Fibroblast of skin of abdomen (primary cell): ENCODE measurements at regions not wholly inside any gene's neighbourhood (a gene's known extent, or its start where the extent isn't known, plus 50 kb on each side); places are given as distances from the start of the nearest gene placed in this dataset.

Source experiments
- DNase-seq: peaks from one replicate; pipeline ENCODE4 v3.0.0-alpha.2; 2013

DNA sequence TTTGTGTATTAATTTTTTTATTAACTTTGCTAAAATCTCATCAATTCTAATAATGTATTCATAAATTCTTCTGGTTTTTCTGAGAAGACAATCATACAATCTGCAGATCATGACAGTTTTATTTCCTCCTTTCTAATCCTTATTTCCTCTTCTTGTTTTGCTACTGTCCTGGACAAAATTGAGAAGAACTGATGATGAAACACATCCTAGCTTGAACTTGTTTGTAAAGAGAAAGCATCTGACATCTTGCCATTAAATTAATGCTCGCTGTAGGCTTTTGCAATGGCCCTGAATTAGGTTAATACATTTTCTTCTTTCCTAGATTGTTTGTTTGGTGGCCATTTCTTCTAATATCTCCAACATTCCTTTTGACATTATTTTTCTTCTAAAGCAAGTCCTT, 110.9 kb upstream of the TPM1 start:
- DNase-seq: no peak

DNA sequence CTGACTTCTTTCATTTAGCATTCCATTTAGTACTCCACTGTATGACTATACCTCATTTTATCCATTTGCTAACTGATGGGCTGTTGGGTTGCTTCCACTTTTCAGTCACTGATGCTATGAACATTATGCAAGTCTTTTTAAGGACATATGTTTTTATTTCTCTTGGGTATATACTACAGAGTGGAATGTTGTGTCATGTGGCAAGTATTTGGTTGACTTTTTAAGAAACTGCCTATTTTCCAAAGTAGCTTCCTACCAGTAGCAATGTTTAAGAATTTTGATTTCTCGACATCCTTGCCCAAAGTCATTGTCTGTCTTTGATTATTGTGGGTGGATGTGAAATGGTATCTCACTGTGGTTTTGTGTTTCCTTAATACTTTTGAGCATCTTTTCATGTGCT, 110.1 kb upstream of the TPM1 start:
- DNase-seq: peak; percentile 98

DNA sequence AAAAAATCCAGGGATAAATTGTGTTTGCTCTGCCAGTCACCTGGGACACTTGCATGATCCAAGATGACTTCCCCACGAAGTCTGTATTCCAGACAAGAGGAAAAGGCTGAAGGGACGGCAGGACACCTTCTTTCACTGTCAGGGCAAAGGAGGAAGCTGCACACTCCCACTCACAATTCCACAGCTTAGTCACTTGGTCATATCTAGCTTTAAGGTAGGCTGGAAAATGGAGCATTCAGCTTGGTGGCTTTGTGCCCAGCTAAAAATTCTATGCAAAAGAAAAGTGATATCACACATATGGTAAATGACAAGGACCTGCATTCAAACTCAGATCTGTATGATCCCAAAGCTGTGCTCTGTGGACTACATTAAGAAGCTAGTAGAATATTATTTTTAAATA, 109.2 kb upstream of the TPM1 start:
- no peak for DNase-seq

DNA sequence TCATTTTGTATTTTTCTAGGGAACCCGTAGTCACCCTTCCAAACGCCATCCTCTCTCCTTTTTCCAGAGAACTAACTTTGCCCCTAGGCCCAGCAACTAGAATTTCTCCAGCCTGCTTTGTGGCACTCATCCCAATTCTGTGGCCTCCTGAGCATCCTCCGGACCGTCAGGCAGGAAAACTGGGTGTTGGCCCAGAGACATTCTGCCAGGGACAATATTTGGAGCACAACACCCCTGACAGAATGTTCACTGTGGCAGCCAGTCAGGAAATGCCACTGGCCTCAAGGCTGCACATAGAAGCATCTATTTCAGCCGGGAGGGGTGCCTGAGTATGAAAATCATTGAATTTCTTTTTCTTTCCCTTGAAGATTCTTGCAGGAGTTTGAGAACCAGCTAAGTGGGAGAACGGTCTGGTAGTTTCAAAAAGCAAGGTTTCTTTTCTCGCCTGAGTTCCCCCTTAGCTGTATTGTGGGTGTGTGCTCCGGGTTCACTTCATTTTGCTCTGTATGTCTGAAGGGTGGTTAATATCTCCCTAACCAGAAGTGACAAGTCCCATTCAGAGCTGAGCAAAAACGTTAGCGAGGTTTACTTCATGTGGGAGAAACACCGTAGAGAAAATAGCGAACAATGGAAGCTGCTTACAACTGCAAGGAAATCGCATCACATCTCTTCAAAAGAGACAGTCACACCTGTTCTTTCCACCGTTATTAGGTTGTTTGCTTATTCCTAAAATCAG, 108.1 kb upstream of the TPM1 start:
- DNase-seq: no peak

DNA sequence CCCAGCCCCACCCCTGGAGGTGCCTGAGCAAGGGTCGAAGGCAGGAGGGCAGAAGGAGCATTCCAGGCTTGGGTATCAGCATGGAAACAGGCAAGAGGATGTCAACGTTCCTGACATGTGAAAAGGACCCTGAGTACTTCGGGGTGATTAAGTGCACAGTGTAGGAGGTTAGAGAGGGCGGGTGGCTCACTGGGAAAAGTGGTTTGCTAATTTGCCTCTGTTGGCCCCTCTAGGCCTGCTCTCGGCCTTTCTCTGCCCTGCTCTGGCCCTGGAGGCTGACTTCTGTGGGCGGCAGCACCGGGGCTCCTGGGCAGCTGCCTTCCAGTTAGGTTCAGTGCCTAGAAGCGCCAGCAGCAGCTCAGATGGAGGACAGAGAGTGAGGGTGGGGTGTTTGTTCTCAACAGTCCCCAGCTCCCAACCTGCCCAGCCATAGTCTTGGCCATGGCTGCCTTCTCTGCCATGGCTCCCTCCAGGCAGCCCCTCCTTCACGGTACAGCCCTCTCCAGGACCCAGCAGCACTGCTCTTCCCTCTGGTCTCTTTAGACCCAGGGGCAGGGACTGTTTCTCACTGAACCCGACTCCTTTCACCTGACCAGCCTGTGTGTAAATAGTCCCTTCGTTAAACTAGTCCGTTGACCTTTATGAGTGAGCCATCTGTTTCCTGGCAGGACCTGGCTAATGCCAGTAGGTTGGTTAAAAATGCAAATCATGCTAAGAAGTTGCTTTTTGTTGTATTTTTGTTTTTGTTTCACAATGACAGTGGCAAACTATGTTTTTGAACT, 107.1 kb upstream of the TPM1 start:
- no peak for DNase-seq

DNA sequence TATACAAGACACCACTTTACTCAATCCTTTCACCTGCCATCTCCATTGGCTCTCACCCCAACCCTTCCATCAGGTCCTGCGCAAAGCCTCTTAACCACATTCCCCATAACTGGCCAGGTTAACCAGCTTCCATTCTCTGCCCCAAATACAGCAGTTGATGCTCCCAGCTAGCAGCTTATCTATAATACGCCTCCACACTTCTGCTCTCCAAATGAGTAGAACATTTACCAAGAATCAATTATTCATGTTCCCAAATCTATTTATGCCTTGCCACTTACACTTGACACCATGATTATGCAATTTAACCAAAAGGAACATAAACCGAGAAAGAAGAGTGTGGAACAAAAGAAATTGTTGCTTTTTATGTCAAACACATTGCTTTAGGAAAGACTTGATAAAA, 103.7 kb upstream of the TPM1 start:
- DNase-seq: no peak

DNA sequence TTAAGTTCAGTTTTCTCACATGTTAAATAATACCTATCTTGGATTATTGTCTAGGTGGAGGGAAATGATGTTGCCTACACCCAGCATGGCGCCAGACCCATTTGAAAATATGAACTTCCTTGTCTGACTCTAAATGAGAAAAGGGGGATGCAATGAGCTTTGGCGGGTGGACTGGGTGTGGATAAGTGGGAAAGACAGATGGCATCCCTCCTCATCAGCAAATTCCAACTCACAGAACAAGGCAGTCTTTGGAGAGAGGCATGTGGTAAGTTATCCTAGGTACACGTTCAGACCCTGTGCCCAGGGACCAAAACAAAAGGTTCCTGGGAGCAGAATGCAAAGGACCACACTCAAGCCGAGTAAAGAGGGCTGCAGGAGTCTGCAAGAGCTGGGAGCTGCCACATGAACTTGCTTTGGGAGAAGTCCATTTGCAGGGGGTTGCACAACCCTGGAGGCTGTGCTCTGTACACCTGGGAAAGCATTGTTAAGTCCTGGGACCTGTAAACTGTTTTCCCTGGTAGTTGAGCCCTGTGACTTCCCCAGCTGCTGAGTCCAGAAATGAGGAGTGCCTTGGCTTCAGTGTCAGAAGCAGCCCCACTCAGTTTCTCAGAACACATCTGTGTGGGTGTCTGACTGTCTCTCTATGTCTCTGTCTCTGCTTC, 102.3 kb upstream of the TPM1 start:
- no peak for DNase-seq

DNA sequence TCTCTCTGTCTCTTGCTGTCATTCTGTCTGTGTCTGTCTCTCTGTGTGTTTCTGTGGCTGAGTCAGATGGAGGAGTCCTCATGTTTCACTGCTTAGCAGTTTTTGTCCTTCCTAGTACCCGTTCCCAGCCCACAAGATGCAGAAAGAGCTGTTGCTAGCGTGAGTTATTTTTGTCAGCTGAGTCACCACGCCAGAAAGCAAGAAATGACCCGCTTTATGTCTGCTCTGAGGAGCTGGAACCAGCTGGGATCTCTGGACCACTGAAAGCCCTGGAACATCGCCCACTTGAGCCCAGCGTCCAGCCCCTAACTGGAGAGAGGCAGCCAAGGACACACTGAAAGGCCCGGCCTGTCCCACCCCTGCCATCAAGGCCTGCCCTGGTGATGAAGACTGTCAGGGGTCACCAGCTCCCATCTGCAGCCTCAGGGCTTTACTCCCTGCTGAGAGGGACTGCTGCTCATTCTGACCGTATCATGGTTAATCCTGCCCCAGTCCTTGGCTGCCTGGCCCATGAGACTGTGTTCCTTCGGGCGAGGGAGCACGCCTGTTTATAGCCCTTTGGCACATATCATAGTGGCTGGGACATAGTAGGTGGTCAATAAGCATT, 101.7 kb upstream of the TPM1 start:
- DNase-seq: peak; percentile 96

DNA sequence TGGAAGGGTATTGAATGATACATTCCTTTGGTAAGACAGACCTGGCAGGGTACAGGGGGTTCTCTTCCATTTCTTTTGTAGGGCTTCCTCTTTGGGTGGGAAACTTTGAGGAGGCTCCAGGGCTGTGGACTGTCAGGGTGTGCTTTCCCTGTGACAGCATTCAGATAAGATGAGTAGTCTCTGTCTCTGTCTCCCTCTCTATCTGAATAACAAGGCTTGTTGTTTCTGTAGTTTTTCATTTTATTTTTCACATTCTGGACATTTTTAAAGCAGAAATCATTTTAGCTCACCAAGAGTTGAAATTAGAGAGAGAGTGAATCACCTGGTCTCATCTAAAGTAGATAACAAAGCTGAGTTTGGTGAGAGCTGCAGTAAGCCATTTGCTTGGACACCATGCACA, 100.8 kb upstream of the TPM1 start:
- DNase-seq: peak; percentile 58

DNA sequence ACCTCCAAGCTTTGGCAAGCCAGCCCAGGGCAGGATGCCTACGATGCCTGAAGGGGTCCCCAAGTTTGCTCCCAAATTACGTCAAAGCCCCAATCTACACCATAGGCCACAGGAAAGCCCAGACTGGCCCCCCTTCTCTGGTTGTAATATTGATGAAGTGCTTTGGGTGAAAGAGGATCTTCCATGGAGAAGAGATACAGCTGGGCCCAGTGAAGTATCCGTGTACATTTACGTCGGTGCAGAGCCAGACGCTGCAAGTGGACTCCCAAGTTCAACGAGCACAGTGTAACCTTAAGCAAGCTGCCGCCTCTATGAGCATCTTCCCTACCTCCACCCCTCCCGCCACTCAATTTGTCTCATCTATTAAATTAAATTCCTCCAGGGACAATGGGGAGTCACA, 100.1 kb upstream of the TPM1 start:
- DNase-seq: no peak

DNA sequence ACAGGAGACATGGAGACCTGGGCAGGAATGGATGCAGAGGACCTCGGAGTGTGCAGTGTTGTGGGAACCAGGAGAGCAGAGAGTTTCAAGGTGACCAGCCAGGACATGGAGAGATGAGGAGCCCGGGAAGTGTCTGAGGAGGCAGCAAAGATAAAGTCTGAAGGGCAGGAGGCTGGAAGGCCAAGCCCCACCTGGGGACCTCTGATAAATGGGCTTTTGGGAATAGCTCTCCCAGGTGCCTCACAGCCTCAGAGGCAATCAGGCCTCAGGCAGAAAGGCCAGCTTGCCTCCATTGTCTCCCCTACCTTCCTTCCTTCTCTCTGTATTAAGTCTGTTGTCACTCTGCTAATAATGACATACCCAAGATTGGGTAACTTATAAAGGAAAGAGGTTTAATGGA, 97.5 kb upstream of the TPM1 start:
- no peak for DNase-seq

DNA sequence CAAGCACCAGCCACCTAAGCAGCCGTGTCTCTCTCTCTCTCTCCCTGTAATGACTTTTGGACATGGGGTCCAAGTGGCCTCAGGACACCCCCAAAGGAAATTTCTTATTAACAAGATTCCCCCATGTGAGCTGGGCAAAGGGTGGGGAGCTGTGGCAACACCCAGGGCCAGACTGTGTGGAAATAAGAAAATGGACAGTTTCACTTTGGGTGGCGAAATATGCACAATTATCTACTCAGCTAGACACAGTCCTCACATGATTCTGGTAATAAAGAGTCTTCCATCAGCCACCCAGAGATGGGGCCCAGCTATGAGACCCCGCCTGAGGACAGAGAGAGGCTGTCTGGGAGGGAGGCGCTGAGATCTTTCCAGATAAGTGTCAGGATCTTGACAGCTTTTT, 96.8 kb upstream of the TPM1 start:
- no peak for DNase-seq

DNA sequence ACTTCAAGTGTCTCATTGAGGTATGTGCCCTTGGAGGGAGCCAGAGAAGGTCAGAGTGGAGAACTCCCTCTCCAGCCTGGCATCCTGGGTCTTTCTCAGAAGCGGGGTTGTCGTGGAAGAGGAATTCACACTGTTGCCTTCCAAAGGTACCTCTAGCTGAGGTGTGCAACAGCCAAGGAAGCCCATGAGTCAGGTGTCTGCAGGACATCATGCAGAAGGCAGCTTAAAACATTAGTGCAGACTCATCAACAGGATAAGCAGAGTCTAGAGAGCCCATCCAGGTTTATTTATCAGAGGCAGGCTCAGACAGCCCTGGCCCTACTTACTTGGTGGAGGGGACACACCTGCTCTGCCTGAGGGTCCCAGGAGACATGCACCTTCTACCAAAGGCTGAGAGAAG, 95.6 kb upstream of the TPM1 start:
- DNase-seq: no peak

DNA sequence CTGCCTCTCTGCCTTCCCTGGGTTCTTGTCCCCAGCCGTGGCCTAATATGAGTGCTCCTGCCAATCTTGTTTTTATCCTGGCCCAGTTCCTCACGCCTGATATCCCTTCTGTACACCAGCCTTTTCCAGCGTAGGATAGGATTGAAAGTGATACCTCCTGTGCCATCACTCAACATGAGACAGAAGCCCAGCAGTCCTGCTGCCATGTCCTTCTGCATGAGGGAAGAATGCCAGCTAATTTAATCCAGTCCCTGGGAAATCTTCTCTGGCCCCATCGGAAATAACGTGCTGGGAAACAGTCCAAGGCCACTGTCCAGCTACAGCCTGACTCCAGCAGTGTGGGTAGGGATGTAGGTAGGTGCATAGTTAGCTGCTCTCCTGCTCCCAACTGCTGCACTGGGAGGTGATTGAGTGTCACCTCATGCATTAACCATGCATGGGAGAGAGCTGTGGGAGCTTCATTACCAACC, 92.0 kb upstream of the TPM1 start:
- no peak for DNase-seq

DNA sequence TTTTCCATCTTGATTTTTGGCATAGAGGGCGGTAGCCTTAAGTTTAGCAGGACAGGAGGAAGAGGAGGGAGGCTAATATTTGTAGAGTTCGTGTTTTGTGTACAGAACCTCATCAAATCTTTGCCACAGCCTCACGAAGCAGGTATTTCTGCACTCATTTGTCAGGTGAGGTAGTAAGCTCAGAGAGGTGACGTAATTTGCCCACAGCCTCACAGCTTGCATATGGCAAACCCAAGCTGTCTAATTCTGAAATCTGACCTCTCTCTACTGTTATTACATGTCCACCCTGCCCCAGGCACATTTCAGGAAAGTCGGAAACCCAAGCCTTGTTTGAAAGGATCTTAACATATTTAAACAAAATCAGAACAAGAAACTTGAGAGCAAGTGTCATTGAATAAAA, 91.1 kb upstream of the TPM1 start:
- no peak for DNase-seq

DNA sequence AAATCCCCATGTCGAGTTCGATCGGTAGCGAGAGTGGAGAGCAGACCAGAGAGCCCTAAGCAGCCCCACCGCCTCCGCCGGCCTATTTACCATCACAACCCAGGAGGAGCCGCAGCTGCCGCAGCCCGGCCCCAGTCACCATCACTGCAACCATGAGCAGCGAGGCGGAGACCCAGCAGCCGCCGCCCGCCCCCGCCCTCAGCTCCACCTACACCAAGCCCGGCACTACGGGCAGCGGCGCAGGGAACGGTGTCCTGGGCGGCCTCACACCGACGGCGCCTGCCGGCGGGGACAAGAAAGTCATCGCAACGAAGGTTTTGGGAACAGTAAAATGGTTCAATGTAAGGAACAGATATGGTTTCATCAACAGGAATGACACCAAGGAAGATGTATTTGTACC, 89.5 kb upstream of the TPM1 start:
- no peak for DNase-seq

DNA sequence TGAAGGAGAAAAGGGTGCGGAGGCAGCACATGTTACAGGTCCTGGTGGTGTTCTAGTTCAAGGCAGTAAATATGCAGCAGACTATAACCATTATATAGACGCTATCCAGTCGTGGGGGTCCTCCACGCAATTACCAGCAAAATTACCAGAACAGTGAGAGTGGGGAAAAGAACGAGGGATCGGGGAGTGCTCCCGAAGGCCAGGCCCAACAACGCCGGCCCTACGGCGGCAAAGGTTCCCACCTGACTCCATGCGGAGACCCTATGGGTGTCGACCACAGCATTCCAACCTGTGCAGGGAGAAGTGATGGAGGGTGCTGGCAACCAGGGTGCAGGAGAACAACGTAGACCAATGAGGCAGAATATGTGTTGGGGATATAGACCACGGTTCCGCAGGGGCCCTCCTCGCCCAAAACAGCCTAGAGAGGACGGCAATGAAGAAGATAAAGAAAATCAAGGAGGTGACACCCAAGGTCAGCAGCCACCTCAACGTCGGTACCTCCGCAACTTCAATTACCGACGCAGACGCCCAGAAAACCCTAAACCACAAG, 89.0 kb upstream of the TPM1 start:
- no peak for DNase-seq

DNA sequence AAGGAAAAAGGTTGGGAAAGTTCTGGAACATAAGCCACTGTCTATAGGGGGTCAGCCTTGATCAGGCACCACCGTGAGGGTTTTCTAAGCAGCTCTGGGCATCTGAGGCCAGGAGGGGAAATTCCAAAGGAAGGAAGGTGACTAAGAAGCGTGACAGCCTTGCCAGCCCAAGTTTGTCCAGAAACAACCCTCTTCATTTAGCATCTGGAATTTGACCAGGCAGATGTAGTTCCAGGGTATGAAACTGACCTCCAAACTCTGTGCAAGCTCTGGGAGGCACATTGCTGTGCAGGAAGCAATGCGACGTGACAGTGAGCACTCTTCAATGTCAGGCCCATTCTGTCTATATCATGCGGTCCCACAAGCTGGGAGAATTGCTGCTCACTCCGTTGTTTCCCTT, 85.4 kb upstream of the TPM1 start:
- DNase-seq: no peak

DNA sequence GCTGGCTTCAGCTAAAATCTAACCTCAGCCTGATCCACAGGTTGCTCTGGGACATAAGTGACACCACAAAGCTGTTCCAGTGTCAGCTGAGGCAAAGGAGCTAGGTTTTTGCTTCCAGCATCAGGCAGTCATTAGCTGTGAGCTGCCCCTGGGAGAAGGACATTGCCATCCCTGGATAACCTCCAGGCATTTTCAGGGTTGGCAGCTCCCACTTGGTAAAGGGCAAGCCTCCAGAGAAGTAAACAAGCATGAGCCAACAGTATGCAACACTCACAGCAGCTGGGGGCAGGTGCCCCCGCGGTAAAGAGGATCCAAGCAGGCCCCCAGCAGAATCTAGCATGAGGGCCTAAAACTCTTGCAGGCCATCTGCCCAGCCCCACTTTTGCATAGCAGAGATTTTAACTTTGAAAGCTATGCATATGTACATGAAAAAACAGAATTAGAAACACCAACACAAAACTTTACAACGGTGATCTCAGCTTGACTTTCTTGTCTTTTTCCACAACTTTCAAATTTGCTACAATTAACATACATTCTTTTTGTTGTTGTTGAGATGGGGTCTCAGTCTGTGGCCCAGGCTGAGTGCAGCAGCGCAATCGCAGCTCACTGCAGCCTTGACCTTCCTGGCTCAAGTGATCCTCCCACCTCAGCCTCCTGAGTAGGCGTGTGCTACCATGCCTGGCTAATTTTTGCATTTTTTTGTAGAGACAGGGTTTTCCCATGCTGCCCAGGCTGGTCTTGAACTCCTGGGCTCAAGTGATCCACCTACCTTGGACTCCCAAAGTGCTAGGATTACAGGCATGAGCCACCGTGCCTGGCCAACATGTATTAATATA, 83.8 kb upstream of the TPM1 start:
- DNase-seq: no peak

DNA sequence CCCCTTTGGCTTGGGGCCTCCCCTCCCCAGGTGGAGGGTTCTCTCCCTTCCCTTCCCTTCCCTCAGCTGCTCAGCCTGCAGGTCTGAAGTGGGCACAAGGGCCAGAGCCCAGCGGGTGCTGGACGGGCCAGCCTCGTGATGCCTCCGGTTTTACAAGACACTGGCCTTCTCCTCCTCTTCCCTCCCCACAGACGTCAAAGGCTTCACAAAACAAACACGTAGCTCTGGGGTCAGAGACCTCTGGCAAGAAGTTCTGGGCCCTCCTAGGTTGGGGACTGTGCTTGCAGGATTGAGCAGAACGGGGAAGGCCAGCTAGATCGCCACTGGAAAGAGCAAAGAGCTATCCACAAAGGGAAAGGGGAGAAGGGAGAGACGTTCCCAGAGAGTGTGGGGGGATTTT, 81.4 kb upstream of the TPM1 start:
- no peak for DNase-seq

DNA sequence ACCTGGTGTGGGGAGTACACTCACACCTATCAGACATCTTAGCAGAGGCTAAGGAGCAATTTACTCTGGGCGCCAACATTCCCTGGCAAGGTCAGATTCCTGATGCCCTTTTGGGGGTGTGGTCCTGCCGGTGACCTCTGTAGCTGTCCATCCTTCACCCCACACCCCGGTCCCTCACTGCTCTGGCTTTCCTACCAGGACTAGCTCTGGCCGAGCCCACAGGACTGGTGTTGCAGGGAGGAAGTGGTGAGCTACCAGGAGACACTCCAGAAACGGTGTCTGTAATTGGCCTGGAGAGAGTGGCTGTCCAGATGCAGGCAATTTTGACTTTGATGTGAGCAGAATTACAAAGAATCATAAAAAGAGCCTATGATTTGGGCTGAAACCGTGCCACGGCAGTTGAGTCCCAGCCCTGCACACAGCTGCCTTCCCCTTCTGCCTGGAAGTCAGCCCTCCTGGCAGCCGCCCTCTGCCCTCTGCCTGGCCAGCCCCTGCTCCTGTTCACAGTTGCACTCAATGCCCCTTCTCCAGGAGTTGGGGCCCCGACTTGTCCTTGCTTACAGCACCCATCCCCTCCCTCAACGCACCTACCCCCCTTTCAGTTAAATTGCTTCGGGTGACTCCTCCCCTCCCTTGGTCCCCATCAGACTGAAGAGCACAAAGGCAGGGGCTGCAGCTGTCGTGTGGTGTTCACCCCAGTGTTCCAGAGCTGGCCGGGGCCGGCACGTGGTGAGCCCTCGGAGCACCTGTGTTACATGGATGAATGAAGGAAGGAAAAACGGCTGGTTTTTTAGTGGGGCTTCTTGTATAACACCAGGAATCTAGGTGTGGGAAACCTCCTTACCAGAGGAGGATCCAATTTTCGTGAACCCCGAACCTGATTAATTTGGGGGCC, 80.2 kb upstream of the TPM1 start:
- no peak for DNase-seq
